ENCODE measurements at regions not wholly inside any gene's neighbourhood (a gene's known extent, or its start where the extent isn't known, plus 50 kb on each side); places are given as distances from the start of the nearest gene placed in this dataset.

DNA sequence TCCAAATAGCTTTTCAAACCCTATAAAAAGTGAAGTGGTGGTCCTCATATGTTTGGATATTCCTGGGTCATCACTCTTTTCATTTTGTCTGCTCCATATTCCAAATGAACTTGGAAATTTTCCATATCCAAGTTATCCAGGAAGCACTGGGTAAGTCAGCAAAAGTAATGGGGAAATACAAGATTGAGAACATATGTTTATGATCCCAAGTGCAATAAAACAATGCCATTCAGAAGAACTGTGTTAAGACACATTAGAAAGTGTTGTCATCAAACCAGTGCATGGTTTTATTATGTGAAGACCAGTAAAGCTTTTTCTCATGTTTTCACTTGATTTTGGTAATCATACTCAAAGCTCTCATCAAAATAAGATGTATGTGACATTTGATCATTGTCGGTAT, 363.4 kb downstream of the RPRM start:
- intact Hi-C loops (cut with micrococcal nuclease): no loop called here
- ATAC-seq (no peak), DNase-seq (no peak)
- POLR2A ChIA-PET: no interaction called here
- Mint-ChIP-seq H3K4me1 (ENCODE audit: low read depth) (no peaks in the 10 kb centered on the region), H3K27me3 (no peaks in the 10 kb centered on the region), H3K4me3 (no peak overlapping the region), H3K27ac (no peak overlapping the region), H3K36me3 (ENCODE audit: low read depth) (no peaks in the 10 kb centered on the region), H3K9me3 (no peaks in the 10 kb centered on the region)
- CTCF ChIA-PET: no interaction called here
- TF ChIP-seq, protein P1, sequence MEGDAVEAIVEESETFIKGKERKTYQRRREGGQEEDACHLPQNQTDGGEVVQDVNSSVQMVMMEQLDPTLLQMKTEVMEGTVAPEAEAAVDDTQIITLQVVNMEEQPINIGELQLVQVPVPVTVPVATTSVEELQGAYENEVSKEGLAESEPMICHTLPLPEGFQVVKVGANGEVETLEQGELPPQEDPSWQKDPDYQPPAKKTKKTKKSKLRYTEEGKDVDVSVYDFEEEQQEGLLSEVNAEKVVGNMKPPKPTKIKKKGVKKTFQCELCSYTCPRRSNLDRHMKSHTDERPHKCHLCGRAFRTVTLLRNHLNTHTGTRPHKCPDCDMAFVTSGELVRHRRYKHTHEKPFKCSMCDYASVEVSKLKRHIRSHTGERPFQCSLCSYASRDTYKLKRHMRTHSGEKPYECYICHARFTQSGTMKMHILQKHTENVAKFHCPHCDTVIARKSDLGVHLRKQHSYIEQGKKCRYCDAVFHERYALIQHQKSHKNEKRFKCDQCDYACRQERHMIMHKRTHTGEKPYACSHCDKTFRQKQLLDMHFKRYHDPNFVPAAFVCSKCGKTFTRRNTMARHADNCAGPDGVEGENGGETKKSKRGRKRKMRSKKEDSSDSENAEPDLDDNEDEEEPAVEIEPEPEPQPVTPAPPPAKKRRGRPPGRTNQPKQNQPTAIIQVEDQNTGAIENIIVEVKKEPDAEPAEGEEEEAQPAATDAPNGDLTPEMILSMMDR (IDR thresholded peaks at IDR 0.05): no peak

DNA sequence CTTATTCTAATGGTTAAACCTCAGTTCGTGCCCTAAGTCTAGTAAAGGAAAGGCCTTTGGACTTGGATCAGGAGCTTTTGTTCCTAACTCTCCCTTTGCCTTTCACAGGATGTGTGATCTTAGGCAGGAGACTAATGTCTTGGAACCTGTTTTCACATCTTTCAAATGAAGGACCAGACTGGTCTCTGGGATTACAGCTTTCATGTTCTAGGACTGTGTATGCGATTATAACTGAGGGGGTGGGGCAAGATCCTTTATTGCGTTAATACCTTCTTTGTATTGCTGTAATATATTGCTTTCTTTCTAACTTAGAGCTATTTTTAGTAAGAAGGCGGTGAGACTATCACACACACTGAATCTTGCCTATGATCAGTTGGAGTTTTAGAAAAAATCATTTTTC, 368.1 kb downstream of the RPRM start:
- TF ChIP-seq, protein P1 (IDR thresholded peaks at IDR 0.05): no peak
- CTCF ChIA-PET: no interaction called here
- Mint-ChIP-seq H3K9me3 (no peaks in the 10 kb centered on the region), H3K27me3 (no peaks in the 10 kb centered on the region), H3K4me3 (no peak overlapping the region), H3K27ac (no peak overlapping the region), H3K4me1 (ENCODE audit: low read depth) (peaks cover 7% of the 10 kb centered on the region), H3K36me3 (ENCODE audit: low read depth) (no peaks in the 10 kb centered on the region)
- no peak for DNase-seq
- intact Hi-C loops (cut with micrococcal nuclease): no loop called here
- no peak for ATAC-seq
- POLR2A ChIA-PET: no interaction called here

DNA sequence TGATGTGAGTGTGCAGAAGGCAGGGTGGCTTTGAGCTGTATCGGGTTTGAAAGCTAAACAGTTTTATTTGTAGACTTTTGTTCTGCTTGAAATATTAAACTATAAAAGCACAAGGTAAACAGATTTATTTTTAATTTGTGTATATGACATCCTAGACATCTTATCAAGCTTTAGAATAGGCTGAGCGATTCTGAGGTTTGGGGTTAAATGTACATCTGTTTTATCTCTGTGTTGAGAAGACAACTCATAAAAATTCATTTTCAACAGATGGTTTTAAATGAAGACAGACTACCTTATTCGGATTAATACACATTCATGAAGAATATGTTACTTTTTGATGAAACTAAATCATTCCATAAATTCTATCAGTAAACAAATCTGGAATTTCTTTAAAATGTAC, 368.8 kb downstream of the RPRM start:
- ChIA-PET CTCF (no interaction called here), POLR2A (no interaction called here)
- Mint-ChIP-seq H3K27ac (no peak overlapping the region), H3K4me1 (ENCODE audit: low read depth) (peaks cover 7% of the 10 kb centered on the region), H3K36me3 (ENCODE audit: low read depth) (no peaks in the 10 kb centered on the region), H3K4me3 (no peak overlapping the region), H3K9me3 (no peaks in the 10 kb centered on the region), H3K27me3 (no peaks in the 10 kb centered on the region)
- no peak for ATAC-seq
- intact Hi-C loops (cut with micrococcal nuclease): no loop called here
- TF ChIP-seq, protein P1 (IDR thresholded peaks at IDR 0.05): no peak
- DNase-seq: no peak

DNA sequence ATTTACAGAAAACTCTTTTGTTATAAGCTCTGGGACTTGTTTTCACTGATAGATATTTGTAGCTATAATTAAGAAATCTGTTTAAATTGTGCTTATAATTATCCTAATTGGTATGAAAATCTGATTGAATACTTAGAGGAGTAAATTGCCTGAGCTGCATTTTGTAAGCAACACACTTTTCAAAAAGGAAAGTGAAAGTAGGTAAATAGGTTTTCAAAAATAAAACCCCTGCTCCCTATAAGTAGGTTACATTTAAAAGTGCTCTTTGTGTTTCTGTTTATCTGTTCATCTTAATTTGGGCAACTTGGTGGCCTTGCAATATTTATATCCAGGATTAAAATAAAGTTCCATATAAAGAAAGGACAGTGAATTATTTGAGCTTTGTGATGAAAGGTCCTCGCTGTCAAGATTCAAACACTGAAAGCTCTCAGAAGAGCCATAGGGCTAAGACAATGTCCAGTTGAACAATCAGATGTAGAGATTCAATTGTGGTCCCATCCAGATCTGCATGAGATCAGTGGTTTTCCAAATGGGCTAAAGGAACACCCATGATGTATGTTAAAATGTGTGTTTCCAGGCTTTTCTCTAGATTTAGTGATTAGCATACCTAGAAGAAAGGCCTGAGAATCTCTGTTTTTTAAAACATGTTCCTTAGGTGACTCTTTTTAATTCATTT, 371.6 kb downstream of the RPRM start:
- intact Hi-C loops (cut with micrococcal nuclease): no loop called here
- TF ChIP-seq, protein P1 (IDR thresholded peaks at IDR 0.05): no peak
- no peak for ATAC-seq
- Mint-ChIP-seq H3K4me1 (ENCODE audit: low read depth) (peaks cover 7% of the 10 kb centered on the region), H3K27me3 (no peaks in the 10 kb centered on the region), H3K36me3 (ENCODE audit: low read depth) (no peaks in the 10 kb centered on the region), H3K27ac (no peak overlapping the region), H3K4me3 (no peak overlapping the region), H3K9me3 (no peaks in the 10 kb centered on the region)
- CTCF ChIA-PET: no interaction called here
- POLR2A ChIA-PET: interaction anchor here (0.6 kb wide), 1 partner anchor 1315 kb away, joined by 3 read pairs; no protein-coding TSS in a partner anchor
- no peak for DNase-seq

DNA sequence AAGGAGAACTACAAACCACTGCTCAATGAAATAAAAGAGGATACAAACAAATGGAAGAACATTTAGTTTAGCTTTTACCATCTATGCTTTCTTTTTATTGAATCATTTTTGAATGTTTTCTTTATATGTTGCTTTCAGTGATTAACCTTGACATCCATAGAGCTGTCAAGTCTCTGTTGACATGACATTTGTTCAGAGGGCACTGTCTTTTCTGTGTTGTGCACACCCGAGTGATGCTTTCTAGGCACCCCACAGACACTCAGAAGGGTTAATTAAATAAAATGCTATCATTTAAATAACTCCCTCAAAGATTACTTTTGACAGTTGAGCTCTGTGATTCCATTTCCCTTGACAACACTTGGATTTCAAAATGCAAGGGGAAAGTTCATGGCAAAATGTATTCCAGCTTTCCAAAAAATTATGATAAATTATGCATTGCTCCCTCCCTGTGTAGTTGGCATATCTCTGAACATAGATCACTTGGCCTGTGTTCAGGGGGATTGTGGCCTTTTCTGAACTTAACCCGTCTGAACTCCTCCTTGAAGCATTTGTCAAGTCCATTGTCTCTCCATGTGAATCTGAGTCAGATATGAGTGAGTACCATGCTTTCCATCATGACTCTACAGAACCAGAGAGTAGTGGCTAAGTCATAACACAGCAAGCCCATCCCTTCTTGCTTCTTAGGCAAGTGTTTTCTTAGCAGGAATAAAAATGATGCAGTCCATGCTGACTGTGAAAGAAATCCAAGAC, 372.6 kb downstream of the RPRM start:
- ATAC-seq: no peak
- H3K27ac Mint-ChIP-seq: no peak overlapping the region

More for the DNA sequence above, 372.6 kb downstream of the RPRM start:
- ChIA-PET POLR2A (no interaction called here), CTCF (no interaction called here)
- Mint-ChIP-seq H3K4me1 (ENCODE audit: low read depth) (peaks cover 7% of the 10 kb centered on the region), H3K27me3 (no peaks in the 10 kb centered on the region), H3K36me3 (ENCODE audit: low read depth) (no peaks in the 10 kb centered on the region), H3K4me3 (no peak overlapping the region), H3K9me3 (no peaks in the 10 kb centered on the region)
- intact Hi-C loops (cut with micrococcal nuclease): no loop called here
- DNase-seq: no peak
- TF ChIP-seq, protein P1 (IDR thresholded peaks at IDR 0.05): no peak
